ENCODE measurements at regions not wholly inside any gene's neighbourhood (a gene's known extent, or its start where the extent isn't known, plus 50 kb on each side); places are given as distances from the start of the nearest gene placed in this dataset.
A peak's percentile ranks its signal among the peaks of the same experiment; 100 is the strongest.

GRCh38 chr2:104702031-104702850, 151.7 kb upstream of the POU3F3 start:
- no peaks in the 10 kb centered on the region for H3K27me3 ChIP-seq
- H3K27ac ChIP-seq: no peak overlapping the region
- TF ChIP-seq EZH2phosphoT487 (IDR thresholded peaks at IDR 0.05): no peak
- no peak for TF ChIP-seq EZH2 (IDR thresholded peaks at IDR 0.05)
- no peak for TF ChIP-seq CTCF (IDR thresholded peaks at IDR 0.05)
- Mint-ChIP-seq H3K36me3 (no peaks in the 10 kb centered on the region), H3K4me1 (peaks cover 79% of the 10 kb centered on the region), H3K27me3 (ENCODE audit: insufficient read depth, low read depth) (peaks cover 2% of the 10 kb centered on the region), H3K9me3 (peaks cover 2% of the 10 kb centered on the region), H3K27ac (peak overlapping the region; percentile 65), H3K4me3 (peak overlapping the region; percentile 71)
- H4K20me1 ChIP-seq (ENCODE audit: low read depth): no peaks in the 10 kb centered on the region
- peak overlapping the region; percentile 69 for H3K4me2 ChIP-seq
- peak overlapping the region; percentile 85 for H2AFZ ChIP-seq (replicated peaks)
- H3K79me2 ChIP-seq (ENCODE audit: low read depth): no peaks in the 10 kb centered on the region
- H3K4me3 ChIP-seq: peak overlapping the region; percentile 11
- H3K9me3 ChIP-seq (ENCODE audit: low read depth): no peaks in the 10 kb centered on the region
- peaks cover 53% of the 10 kb centered on the region for H3K4me1 ChIP-seq
- H3K36me3 ChIP-seq: no peaks in the 10 kb centered on the region
- DNase-seq (ENCODE audit: low spot score): peak; percentile 81
- no peaks in the 10 kb centered on the region for H3F3A ChIP-seq (ENCODE audit: low read depth)
- no peak overlapping the region for H3K9ac ChIP-seq

GRCh38 chr2:104703669-104704068, 150.2 kb upstream of the POU3F3 start:
- Histone ChIP-seq H4K20me1 (ENCODE audit: low read depth) (no peaks in the 10 kb centered on the region), H3K27me3 (no peaks in the 10 kb centered on the region), H3K4me2 (peak overlapping the region; percentile 69), H3K4me1 (peaks cover 53% of the 10 kb centered on the region), H3K36me3 (no peaks in the 10 kb centered on the region), H2AFZ (replicated peaks) (peak overlapping the region; percentile 85), H3K27ac (no peak overlapping the region), H3K9ac (no peak overlapping the region), H3K9me3 (ENCODE audit: low read depth) (no peaks in the 10 kb centered on the region), H3F3A (ENCODE audit: low read depth) (no peaks in the 10 kb centered on the region), H3K4me3 (no peak overlapping the region), H3K79me2 (ENCODE audit: low read depth) (no peaks in the 10 kb centered on the region)
- TF ChIP-seq CTCF (IDR thresholded peaks at IDR 0.05) (no peak), EZH2phosphoT487 (IDR thresholded peaks at IDR 0.05) (no peak), EZH2 (IDR thresholded peaks at IDR 0.05) (no peak)
- H3K4me3 Mint-ChIP-seq: peak overlapping the region; percentile 54
- no peaks in the 10 kb centered on the region for H3K36me3 Mint-ChIP-seq
- DNase-seq (ENCODE audit: low spot score): no peak
- peaks cover 2% of the 10 kb centered on the region for H3K27me3 Mint-ChIP-seq (ENCODE audit: insufficient read depth, low read depth)
- no peaks in the 10 kb centered on the region for H3K9me3 Mint-ChIP-seq
- peak overlapping the region; percentile 85 for H3K27ac Mint-ChIP-seq
- peaks cover 79% of the 10 kb centered on the region for H3K4me1 Mint-ChIP-seq

DNA sequence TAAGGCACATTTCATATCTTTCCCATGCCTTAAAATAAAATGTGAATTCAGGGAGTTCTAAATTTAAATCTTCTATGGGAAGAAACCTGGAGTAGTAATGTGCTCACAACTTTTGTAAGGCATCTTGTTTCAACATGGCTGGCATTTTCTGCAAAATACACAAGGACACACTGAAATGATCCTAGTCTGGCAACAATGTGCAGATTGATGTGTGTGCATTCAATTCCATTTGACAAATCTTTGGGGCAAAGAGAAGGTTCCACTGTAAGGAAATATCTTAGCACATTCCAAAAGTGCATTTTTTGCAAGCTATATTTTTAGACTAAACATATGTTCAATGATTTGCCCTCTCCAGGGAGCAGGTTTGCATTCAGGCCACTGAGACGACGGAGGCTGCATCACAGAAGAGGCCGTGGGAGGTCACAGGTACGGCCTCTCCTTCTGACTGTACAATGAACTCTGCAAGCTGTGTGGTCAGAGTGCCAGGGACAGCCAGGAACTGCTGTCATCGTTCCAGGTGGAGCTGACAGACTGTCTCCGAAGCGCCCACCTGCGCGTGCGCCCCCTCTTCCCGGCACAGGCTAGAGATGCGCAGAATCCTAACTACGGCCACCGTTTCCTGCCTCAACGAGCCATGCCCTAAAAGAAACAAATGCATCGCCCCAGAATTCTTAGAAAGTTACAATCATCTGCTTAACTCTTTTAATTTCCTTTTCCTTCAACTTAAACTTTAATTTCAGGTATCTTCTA, 149.2 kb upstream of the POU3F3 start:
- Histone ChIP-seq H3K4me1 (peaks cover 53% of the 10 kb centered on the region), H3K36me3 (no peaks in the 10 kb centered on the region), H3K27me3 (no peaks in the 10 kb centered on the region), H3K79me2 (ENCODE audit: low read depth) (no peaks in the 10 kb centered on the region), H2AFZ (replicated peaks) (no peak overlapping the region), H3K27ac (no peak overlapping the region), H3K4me2 (peak overlapping the region; percentile 69), H3K4me3 (no peak overlapping the region), H3K9ac (no peak overlapping the region), H3K9me3 (ENCODE audit: low read depth) (no peaks in the 10 kb centered on the region), H4K20me1 (ENCODE audit: low read depth) (no peaks in the 10 kb centered on the region), H3F3A (ENCODE audit: low read depth) (no peaks in the 10 kb centered on the region)
- TF ChIP-seq EZH2phosphoT487 (IDR thresholded peaks at IDR 0.05) (no peak), EZH2 (IDR thresholded peaks at IDR 0.05) (no peak), CTCF (IDR thresholded peaks at IDR 0.05) (no peak)
- Mint-ChIP-seq H3K4me3 (no peak overlapping the region), H3K27me3 (ENCODE audit: insufficient read depth, low read depth) (no peaks in the 10 kb centered on the region), H3K36me3 (no peaks in the 10 kb centered on the region), H3K9me3 (no peaks in the 10 kb centered on the region), H3K27ac (no peak overlapping the region), H3K4me1 (peaks cover 72% of the 10 kb centered on the region)
- DNase-seq (ENCODE audit: low spot score): no peak

Measured in neural progenitor cell (in vitro differentiated cells).